ENCODE measurements at regions not wholly inside any gene's neighbourhood (a gene's known extent, or its start where the extent isn't known, plus 50 kb on each side); places are given as distances from the start of the nearest gene placed in this dataset.

DNA sequence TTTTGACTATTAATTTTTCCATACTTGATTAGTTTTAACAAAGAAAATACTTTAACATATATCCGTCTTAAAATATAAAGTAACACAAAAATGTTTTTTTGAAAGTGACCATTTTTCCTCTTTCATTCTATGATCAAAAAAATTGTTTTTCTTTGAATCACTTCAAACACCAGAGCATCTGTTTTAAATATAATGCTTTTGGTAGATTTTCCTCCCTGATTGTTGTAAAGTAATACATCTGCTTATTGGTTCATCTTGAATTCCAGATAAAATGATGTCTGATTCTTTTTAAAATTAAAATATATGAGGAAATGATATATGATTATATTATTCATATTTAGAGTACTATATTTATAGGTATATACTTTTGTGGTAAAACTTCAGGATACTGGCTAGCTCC is 76.2 kb upstream of the LPAR1 start:
- TF ChIP-seq, protein P1, sequence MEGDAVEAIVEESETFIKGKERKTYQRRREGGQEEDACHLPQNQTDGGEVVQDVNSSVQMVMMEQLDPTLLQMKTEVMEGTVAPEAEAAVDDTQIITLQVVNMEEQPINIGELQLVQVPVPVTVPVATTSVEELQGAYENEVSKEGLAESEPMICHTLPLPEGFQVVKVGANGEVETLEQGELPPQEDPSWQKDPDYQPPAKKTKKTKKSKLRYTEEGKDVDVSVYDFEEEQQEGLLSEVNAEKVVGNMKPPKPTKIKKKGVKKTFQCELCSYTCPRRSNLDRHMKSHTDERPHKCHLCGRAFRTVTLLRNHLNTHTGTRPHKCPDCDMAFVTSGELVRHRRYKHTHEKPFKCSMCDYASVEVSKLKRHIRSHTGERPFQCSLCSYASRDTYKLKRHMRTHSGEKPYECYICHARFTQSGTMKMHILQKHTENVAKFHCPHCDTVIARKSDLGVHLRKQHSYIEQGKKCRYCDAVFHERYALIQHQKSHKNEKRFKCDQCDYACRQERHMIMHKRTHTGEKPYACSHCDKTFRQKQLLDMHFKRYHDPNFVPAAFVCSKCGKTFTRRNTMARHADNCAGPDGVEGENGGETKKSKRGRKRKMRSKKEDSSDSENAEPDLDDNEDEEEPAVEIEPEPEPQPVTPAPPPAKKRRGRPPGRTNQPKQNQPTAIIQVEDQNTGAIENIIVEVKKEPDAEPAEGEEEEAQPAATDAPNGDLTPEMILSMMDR (IDR thresholded peaks at IDR 0.05; ENCODE audit: low read depth, low read length, missing input control) = no peak
- TF ChIP-seq, protein P2, sequence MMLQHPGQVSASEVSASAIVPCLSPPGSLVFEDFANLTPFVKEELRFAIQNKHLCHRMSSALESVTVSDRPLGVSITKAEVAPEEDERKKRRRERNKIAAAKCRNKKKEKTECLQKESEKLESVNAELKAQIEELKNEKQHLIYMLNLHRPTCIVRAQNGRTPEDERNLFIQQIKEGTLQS (IDR thresholded peaks at IDR 0.05) = no peak
- TF ChIP-seq, protein P3, sequence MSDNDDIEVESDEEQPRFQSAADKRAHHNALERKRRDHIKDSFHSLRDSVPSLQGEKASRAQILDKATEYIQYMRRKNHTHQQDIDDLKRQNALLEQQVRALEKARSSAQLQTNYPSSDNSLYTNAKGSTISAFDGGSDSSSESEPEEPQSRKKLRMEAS (IDR thresholded peaks at IDR 0.05) = no peak

All from liver (tissue), 3 donors.